NT2/D1 (cell line): ENCODE measurements at regions not wholly inside any gene's neighbourhood (a gene's known extent, or its start where the extent isn't known, plus 50 kb on each side); places are given as distances from the start of the nearest gene placed in this dataset.

ENCODE experiments used
- SUZ12 ChIP-seq: IDR thresholded peaks from 2 replicates; pipeline ENCODE4 v1.6.1; 2011; ENCODE audit not compliant: insufficient read length, insufficient read depth; ENCODE audit errors: extremely low read depth
- YY1 ChIP-seq: IDR thresholded peaks from 2 replicates; pipeline ENCODE4 v1.6.1; 2011; ENCODE audit not compliant: insufficient read length, insufficient read depth

GRCh38 chr1:103942029-103942428 is 192.3 kb downstream of the AMY1C start:
- no peak for TF ChIP-seq YY1
- TF ChIP-seq SUZ12: no peak
